B cell (primary cell): ENCODE measurements at regions not wholly inside any gene's neighbourhood (a gene's known extent, or its start where the extent isn't known, plus 50 kb on each side); places are given as distances from the start of the nearest gene placed in this dataset.

ENCODE experiments used
- ATAC-seq: fragments of 200-7000 bp; cut with Tn5 transposase; one replicate; pipeline ENCODE4 v1.10.0; 2021; ENCODE audit warnings: low read depth, mild to moderate bottlenecking, moderate number of reproducible peaks, moderate library complexity
- CTCF ChIA-PET: fragments of 350-600 bp; sonication (Branson Sonifier 250); formaldehyde crosslinking; loops from one replicate; lab custom pipeline; 2021; ENCODE audit warnings: antibody characterized with exemption, inconsistent platforms; lab: Charles Lee
- POLR2A ChIA-PET: fragments of 350-600 bp; sonication (Branson Sonifier 250); formaldehyde crosslinking; loops from one replicate; lab custom pipeline; 2021; ENCODE audit warnings: antibody characterized with exemption; lab: Charles Lee
- DNase-seq: peaks from one replicate; pipeline ENCODE4 v3.0.0; 2013
- H2AFZ ChIP-seq: 2 replicates; pipeline ENCODE4 v1.6.1; 2012; ENCODE audit warnings: mild to moderate bottlenecking, low read depth, low read length; ENCODE audit not compliant: insufficient read depth, poor library complexity, severe bottlenecking
- H3K27ac ChIP-seq, 2 donors: 1 replicate in 1 of 2; 2 replicates in 1 of 2; pipeline ENCODE4 v1.5.1; 2012 to 2013; ENCODE audit warnings: low read length in 2 of 2, mild to moderate bottlenecking in 2 of 2, moderate library complexity in 1 of 2
- H3K27me3 ChIP-seq, 4 experiments: fragments of 200-600 bp in 1 of 4; sonication (generic) in 1 of 4; replicated peaks in 1 of 4; 1 replicate in 2 of 4; 2 replicates in 2 of 4; pipeline versions ENCODE4 v1.6.1 to v1.7.0; 2013 to 2016; ENCODE audit warnings: low read length in 3 of 4, mild to moderate bottlenecking in 2 of 4, mixed read lengths in 1 of 4, moderate library complexity in 1 of 4; ENCODE audit not compliant: insufficient read depth in 4 of 4, control insufficient read depth in 3 of 4; ENCODE audit errors: control extremely low read depth in 1 of 4
- H3K36me3 ChIP-seq, 2 experiments: replicated peaks in 1 of 2; 1 replicate in 1 of 2; 2 replicates in 1 of 2; pipeline versions ENCODE4 v1.6.1 to v1.7.1; 2013; ENCODE audit warnings: low read length in 1 of 2; ENCODE audit not compliant: insufficient read depth in 2 of 2, control insufficient read depth in 1 of 2; ENCODE audit errors: control extremely low read depth in 1 of 2, extremely low read depth in 1 of 2
- H3K4me1 ChIP-seq, 2 donors: fragments of 200-600 bp in 1 of 2; sonication (generic) in 1 of 2; 1 replicate in 1 of 2; 2 replicates in 1 of 2; pipeline versions ENCODE4 v1.5.1 to v1.6.1; 2013 to 2017; ENCODE audit warnings: low read length in 2 of 2; ENCODE audit not compliant: control insufficient read depth in 2 of 2, insufficient read depth in 2 of 2
- H3K4me2 ChIP-seq: replicated peaks from 2 replicates; pipeline ENCODE3; 2012; ENCODE audit warnings: mild to moderate bottlenecking, low read depth, low read length; ENCODE audit not compliant: poor library complexity, severe bottlenecking
- H3K4me3 ChIP-seq, 5 experiments: fragments of 200-600 bp in 1 of 5; sonication (generic) in 1 of 5; 1 replicate in 3 of 5; 2 replicates in 2 of 5; pipeline versions ENCODE4 v1.5.1 to v1.7.0; 2011 to 2016; ENCODE audit warnings: low read length in 4 of 5, mild to moderate bottlenecking in 4 of 5, low read depth in 2 of 5, control low read depth in 1 of 5, moderate library complexity in 1 of 5; ENCODE audit not compliant: insufficient read depth in 1 of 5; ENCODE audit errors: control extremely low read depth in 1 of 5, extremely low read depth in 1 of 5
- H3K79me2 ChIP-seq: fragments of 200-600 bp; sonication (generic); one replicate; pipeline ENCODE4 v1.6.0; 2016; ENCODE audit warnings: low read length; ENCODE audit not compliant: control insufficient read depth, insufficient read depth
- H3K9ac ChIP-seq: fragments of 200-600 bp; sonication (generic); 2 replicates; pipeline ENCODE4 v1.6.1; 2017; ENCODE audit warnings: mild to moderate bottlenecking, low read length, moderate library complexity
- H3K9me3 ChIP-seq, 3 donors: one replicate each; pipeline versions ENCODE4 v1.6.1 to v1.7.1; 2013; ENCODE audit warnings: low read length in 2 of 3; ENCODE audit not compliant: control insufficient read depth in 2 of 3, insufficient read depth in 1 of 3; ENCODE audit errors: control extremely low read depth in 1 of 3
- H4K20me1 ChIP-seq: 2 replicates; pipeline ENCODE4 v1.6.0; 2012; ENCODE audit warnings: mild to moderate bottlenecking, low read length; ENCODE audit not compliant: insufficient read depth, control insufficient read depth, poor library complexity, severe bottlenecking
- H3K27ac Mint-ChIP-seq: one replicate; pipeline ENCODE4 v1.8.0; 2021; ENCODE audit warnings: mixed read lengths
- H3K27me3 Mint-ChIP-seq: one replicate; pipeline ENCODE4 v1.8.0; 2021; ENCODE audit warnings: mixed read lengths
- H3K4me1 Mint-ChIP-seq: one replicate; pipeline ENCODE4 v1.8.0; 2021; ENCODE audit warnings: mixed read lengths
- H3K4me3 Mint-ChIP-seq: one replicate; pipeline ENCODE4 v1.8.0; 2021; ENCODE audit warnings: mixed read lengths
- H3K9me3 Mint-ChIP-seq: one replicate; pipeline ENCODE4 v1.8.0; 2022; ENCODE audit warnings: mixed read lengths; ENCODE audit not compliant: insufficient read depth
- CTCF ChIP-seq: fragments of 200-600 bp; IDR thresholded peaks from one replicate; pipeline ENCODE4 v1.8.0; 2022; ENCODE audit warnings: antibody characterized with exemption, mild to moderate bottlenecking
- EZH2 ChIP-seq: IDR thresholded peaks from 2 replicates; pipeline ENCODE4 v1.6.1; 2012; ENCODE audit warnings: borderline replicate concordance, low read depth, mild to moderate bottlenecking, moderate library complexity, low read length; ENCODE audit not compliant: insufficient read depth, poor library complexity, severe bottlenecking
- WGBS: methylation state at CpG from one replicate; pipeline ENCODE4 v1.1.5; 2013; ENCODE audit warnings: missing lambda C conversion rate; ENCODE audit not compliant: insufficient coverage; 5-methylcytosine and 5-hydroxymethylcytosine counted together
- intact Hi-C: fragments of 100-400 bp; cut with micrococcal nuclease; formaldehyde crosslinking; loops from one replicate; pipeline ENCODE4 v1.10.0; 2022

GRCh38 chr3:109229174-109229847 is 87.0 kb downstream of the DPPA2 start:
- intact Hi-C loops: no loop called here
- H3K4me1 Mint-ChIP-seq: no peaks in the 10 kb centered on the region

GRCh38 chr3:109234300-109234699 is 82.0 kb downstream of the DPPA2 start:
- H3K4me2 ChIP-seq: no peak overlapping the region
- no peaks in the 10 kb centered on the region for H3K79me2 ChIP-seq
- H3K9me3 ChIP-seq: peaks cover 0 to 11% (median 0%) of the 10 kb centered on the region in 3 donors
- Mint-ChIP-seq H3K27ac (no peak overlapping the region), H3K27me3 (no peaks in the 10 kb centered on the region), H3K4me1 (no peaks in the 10 kb centered on the region), H3K9me3 (peaks cover 2% of the 10 kb centered on the region), H3K4me3 (no peak overlapping the region)
- intact Hi-C loops: no loop called here
- H3K27ac ChIP-seq: no peak overlapping the region
- ChIA-PET CTCF (no interaction called here), POLR2A (no interaction called here)
- no peak for DNase-seq
- no peak overlapping the region for H3K4me3 ChIP-seq
- H4K20me1 ChIP-seq: no peaks in the 10 kb centered on the region
- WGBS: 85% methylated on average over 4 of the region's 5 CpGs
- TF ChIP-seq CTCF (no peak), EZH2 (no peak)
- H3K9ac ChIP-seq: no peak overlapping the region
- no peaks in the 10 kb centered on the region for H3K27me3 ChIP-seq
- H2AFZ ChIP-seq: no peak overlapping the region
- H3K36me3 ChIP-seq: no peaks in the 10 kb centered on the region
- H3K4me1 ChIP-seq: no peaks in the 10 kb centered on the region
- no peak for ATAC-seq

More at GRCh38 chr3:109229174-109229847, 87.0 kb downstream of the DPPA2 start:
- Mint-ChIP-seq H3K27ac (no peak overlapping the region), H3K9me3 (no peaks in the 10 kb centered on the region), H3K4me3 (no peak overlapping the region), H3K27me3 (no peaks in the 10 kb centered on the region)
- H3K9me3 ChIP-seq: peaks cover 0 to 4% (median 0%) of the 10 kb centered on the region in 3 donors
- no peaks in the 10 kb centered on the region for H3K79me2 ChIP-seq
- H3K4me3 ChIP-seq: no peak overlapping the region
- ATAC-seq (no peak), DNase-seq (no peak)
- H3K4me2 ChIP-seq: no peak overlapping the region
- no peaks in the 10 kb centered on the region for H3K27me3 ChIP-seq
- H3K4me1 ChIP-seq: no peaks in the 10 kb centered on the region
- H4K20me1 ChIP-seq: no peaks in the 10 kb centered on the region
- H3K9ac ChIP-seq: no peak overlapping the region
- CTCF ChIA-PET: no interaction called here
- TF ChIP-seq EZH2: no peak
- no peak for TF ChIP-seq CTCF
- H3K36me3 ChIP-seq: no peaks in the 10 kb centered on the region
- whole genome bisulfite sequencing: no CpG with 5 or more reads among the region's 3 CpGs
- no peak overlapping the region for H2AFZ ChIP-seq
- POLR2A ChIA-PET: no interaction called here
- H3K27ac ChIP-seq: no peak overlapping the region
